ENCODE measurements at regions not wholly inside any gene's neighbourhood (a gene's known extent, or its start where the extent isn't known, plus 50 kb on each side); places are given as distances from the start of the nearest gene placed in this dataset.

- Mint-ChIP-seq H3K4me3 (peak overlapping the region; percentile 25), H3K27ac (peak overlapping the region; percentile 21), H3K36me3 (ENCODE audit: low read depth) (peaks cover 5% of the 10 kb centered on the region; the same call in 1 of the 3 replicates), H3K4me1 (peaks cover 39% of the 10 kb centered on the region), H3K27me3 (ENCODE audit: insufficient read depth, low read depth, poor library complexity) (peaks cover 4% of the 10 kb centered on the region), H3K9me3 (no peaks in the 10 kb centered on the region)
- Histone ChIP-seq H4K20me1 (replicated peaks; ENCODE audit: insufficient read depth) (no peaks in the 10 kb centered on the region), H3K27me3 (ENCODE audit: insufficient read depth) (no peaks in the 10 kb centered on the region), H3K79me2 (replicated peaks; ENCODE audit: insufficient read depth) (no peaks in the 10 kb centered on the region), H3K4me3 (no peak overlapping the region), H3K9me2 (ENCODE audit: insufficient read depth) (no peaks in the 10 kb centered on the region), H2AFZ (no peak overlapping the region), H3F3A (replicated peaks; ENCODE audit: low read depth) (no peaks in the 10 kb centered on the region), H3K36me3 (ENCODE audit: insufficient read depth) (no peaks in the 10 kb centered on the region), H3K4me2 (peak overlapping the region; percentile 17; the same call in 1 of the 2 replicates), H3K27ac (ENCODE audit: low read depth) (no peak overlapping the region), H3K4me1 (ENCODE audit: insufficient read depth) (peaks cover 23% of the 10 kb centered on the region)
- TF ChIP-seq EZH2 (IDR thresholded peaks at IDR 0.05; ENCODE audit: low read depth, unreplicated experiment) (no peak), REST (IDR thresholded peaks at IDR 0.05; ENCODE audit: unreplicated experiment) (no peak), EZH2phosphoT487 (IDR thresholded peaks at IDR 0.05; ENCODE audit: unreplicated experiment) (no peak), JUNB (IDR thresholded peaks at IDR 0.05; ENCODE audit: unreplicated experiment) (no peak), NANOG (IDR thresholded peaks at IDR 0.05; ENCODE audit: borderline replicate concordance) (no peak), ZNF331 (CRISPR knock-in tag; IDR thresholded peaks at IDR 0.05; ENCODE audit: low read depth) (no peak), ZNF462 (CRISPR knock-in tag; IDR thresholded peaks at IDR 0.05) (no peak), STAT1 (IDR thresholded peaks at IDR 0.05; ENCODE audit: unreplicated experiment) (no peak), ETS1 (IDR thresholded peaks at IDR 0.05) (no peak), CTCF (conservative IDR thresholded peaks at IDR 0.05; ENCODE audit: low read depth in 2 of 2) (no peak), CREB1 (CRISPR knock-in tag; IDR thresholded peaks at IDR 0.05; ENCODE audit: low read depth) (no peak), POLR2AphosphoS5 (IDR thresholded peaks at IDR 0.05; ENCODE audit: low read depth) (no peak), ZNF114 (CRISPR knock-in tag; IDR thresholded peaks at IDR 0.05) (no peak)
- DNase-seq (ENCODE audit: low spot score) (peak; percentile 24), ATAC-seq (peak; percentile 82)
Measured at GRCh38 chr14:71586131-71586897, 345.9 kb upstream of the RGS6 start.

Measured in GM23338 (cell line).